Mesenteric fat pad (tissue), 1 donor: ENCODE measurements at regions not wholly inside any gene's neighbourhood (a gene's known extent, or its start where the extent isn't known, plus 50 kb on each side); places are given as distances from the start of the nearest gene placed in this dataset.

Experiments
- DNase-seq: peaks from one replicate; pipeline ENCODE4 v3.0.0-alpha.2; 2020; ENCODE audit warnings: low spot score
- donor health status: DM: yes; HTN: yes; CAD: no.

DNA sequence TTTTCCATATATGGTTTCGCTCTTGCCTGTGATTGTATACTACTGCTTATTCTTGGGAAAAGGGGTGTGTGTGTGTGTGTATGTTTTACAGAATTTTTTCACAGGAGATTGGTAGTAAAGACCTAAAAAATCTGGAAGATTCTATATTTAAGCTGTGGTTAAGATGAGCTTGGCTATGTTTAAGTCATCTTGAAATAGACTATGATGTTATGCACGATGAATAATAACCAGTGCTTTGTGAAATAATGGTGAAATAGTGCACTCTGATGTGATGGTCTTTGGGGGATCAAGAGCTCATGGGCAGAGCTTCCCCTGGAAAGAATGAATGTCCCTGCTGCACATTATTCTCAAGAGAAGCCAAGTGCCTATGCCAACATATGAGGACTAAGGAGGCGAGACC is 301.0 kb downstream of the ACTL7B start:
- DNase-seq: no peak

GRCh38 chr9:108553111-108553635 is 302.6 kb downstream of the ACTL7B start:
- DNase-seq: no peak

GRCh38 chr9:108552459-108553040 is 303.2 kb downstream of the ACTL7B start:
- no peak for DNase-seq

- no peak for DNase-seq
Measured at GRCh38 chr9:108551030-108551841, 304.6 kb downstream of the ACTL7B start.

DNA sequence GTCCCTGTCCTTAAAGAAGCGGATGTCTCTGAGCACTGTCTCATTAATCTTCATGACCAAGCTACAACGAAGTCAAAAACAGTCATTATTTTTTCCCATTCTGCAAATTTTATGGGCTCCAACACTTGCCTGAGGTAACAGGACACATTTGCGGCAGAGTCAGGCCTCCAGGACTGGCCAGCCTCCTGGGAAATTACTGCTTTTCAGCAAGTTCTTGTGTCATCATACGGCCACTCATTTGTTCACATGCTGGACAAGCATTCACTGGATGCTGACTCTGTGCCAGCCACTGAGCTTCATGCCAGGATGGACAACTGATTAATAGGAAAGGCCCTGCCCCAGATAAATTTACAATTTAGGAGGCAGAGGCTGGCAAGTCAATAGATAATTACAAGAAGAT is 305.7 kb downstream of the ACTL7B start:
- no peak for DNase-seq

- DNase-seq: no peak
Measured at GRCh38 chr9:108549184-108549583, 306.6 kb downstream of the ACTL7B start.

- no peak for DNase-seq
Measured at GRCh38 chr9:108547411-108548135, 308.2 kb downstream of the ACTL7B start.

DNA sequence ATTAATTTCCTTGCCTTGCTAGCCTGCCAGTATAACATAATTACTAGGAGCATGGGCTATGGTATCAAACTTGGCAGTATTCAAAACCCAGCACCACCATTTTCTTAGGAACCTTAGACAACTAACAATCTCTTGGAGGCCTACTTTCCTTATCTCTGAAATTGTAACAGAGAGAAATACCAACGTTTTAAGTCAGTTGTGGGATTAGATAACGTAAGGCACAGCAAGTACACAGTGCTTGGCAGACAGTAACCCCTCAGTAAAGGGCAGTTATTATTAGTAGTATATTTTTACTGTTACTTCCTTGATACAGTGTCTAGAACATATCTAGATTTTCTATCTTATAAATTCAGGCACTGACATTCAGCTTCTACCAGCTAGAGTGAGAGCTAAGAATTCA is 309.6 kb downstream of the ACTL7B start:
- DNase-seq: no peak

- no peak for DNase-seq
Measured at GRCh38 chr9:108545436-108545835, 310.4 kb downstream of the ACTL7B start.

GRCh38 chr9:108544866-108545265 is 310.9 kb downstream of the ACTL7B start:
- DNase-seq: no peak

DNA sequence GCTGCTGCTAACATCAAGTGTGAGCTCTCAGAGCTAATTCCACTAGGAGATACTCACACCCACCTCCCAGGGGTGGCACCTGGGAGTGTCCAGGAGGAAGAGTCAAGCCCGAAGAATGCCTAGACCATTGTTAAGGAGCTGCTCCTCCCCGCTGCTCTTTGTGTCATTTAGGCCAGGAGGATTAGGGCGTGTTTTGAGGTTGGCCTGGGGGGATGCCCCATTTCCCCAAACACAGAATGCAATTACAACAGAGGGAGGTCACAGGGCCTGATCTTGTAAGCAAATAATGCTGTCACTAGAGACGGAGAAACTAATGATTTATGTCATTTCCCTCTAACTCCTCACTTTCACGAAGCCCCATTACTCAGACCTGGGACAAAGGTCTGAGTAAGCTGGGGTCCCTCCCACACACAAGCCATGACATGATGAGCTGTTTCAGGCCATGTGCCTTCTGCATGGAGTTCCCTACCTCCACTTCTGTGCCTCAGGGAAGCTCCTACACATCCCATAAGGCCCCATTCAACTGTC is 312.5 kb downstream of the ACTL7B start:
- DNase-seq: no peak

DNA sequence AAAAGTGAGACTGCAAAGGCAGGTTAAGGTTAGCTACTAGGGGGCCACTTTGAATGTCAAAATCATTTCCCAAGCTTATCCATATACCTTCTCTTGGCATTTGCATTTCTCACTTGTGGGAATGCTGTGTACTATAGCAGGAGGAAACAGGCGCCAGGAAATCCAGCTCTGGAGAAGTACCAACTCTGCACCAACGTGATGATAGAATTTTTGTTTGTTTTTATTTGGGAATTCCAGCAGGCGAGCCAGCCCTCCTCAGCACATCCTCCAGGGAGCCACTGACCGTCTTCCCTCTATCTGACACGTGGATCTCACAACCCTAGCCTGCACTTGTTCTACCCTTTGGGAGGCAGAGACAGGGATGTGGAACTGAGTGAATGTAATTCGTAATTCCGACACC is 318.0 kb downstream of the ACTL7B start:
- DNase-seq: no peak

GRCh38 chr9:108536836-108537601 is 318.8 kb downstream of the ACTL7B start:
- DNase-seq: no peak

- DNase-seq: no peak
Measured at GRCh38 chr9:108535526-108535925, 320.3 kb downstream of the ACTL7B start.

- no peak for DNase-seq
Measured at GRCh38 chr9:108534741-108535140, 321.0 kb downstream of the ACTL7B start.

DNA sequence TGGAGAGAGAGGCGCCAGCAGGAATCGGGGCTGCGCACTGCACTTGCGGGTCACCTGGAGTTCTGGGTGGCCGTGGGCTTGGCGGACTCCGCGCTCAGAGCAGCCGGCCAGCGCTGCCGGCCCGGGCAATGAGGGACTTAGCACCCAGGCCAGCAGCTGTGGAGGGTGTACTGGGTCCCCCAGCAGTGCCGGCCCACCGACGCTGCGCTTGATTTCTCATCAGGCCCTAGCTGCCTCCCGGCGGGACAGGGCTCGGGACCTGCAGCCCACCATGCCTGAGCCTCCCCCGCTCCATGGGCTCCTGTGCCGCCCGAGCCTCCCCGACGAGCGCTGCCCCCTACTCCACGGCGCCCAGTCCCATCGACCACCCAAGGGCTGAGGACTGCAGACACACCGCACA is 325.6 kb downstream of the ACTL7B start:
- DNase-seq: no peak

DNA sequence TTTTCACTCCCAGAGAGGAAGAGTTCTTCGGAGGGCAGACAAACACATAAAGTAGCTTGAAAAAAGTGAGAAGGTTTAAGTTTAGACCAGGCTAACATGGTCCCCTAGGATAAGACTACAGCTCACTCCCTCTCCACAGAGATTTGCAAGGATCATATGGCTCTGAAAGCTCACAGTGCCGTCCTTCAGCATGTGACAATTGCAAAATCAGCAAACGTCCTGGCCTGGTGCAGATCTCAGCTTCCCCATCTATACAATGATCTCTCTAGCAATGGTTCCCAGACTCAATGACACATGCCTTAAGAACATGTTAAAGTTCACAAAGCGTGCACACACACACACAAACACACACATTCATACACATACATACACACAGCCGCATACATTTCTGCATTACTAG is 327.6 kb downstream of the ACTL7B start:
- no peak for DNase-seq

DNA sequence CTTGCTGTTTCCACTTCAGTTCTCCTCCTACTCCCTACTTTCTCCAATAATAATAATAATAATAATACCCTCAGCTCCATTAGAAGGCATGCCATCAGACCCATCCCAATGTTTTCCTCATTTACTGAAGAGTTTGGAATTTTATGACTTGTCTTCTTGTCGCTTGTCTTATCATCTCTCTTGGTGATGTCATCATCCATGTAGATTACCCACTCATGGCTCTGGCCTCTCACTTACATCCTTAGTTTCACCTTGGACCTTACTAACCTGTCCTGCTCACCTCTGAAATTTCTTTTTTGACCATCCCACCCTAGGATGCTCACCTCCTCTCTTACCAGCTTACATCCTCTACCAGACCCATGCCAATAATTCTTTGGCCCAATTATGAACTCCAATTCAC is 329.3 kb downstream of the ACTL7B start:
- no peak for DNase-seq

DNA sequence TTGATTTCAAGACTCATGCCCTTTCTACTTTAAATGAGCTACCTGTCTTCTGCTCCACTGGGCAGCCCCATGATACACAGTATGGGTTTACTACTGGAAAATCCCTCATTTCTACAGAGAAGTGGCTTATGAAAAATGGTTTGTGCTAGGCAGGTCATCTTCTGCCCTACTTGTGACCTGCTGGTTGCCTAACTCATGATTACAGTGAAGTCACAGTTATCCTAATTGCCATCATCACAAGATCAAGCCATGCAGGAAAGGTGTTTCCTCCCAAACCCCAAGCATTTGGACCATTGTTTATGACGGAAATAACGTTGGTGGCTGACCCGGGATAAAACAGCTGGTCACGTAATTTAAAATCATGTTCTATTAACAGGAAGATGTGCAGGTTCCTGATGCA is 330.6 kb downstream of the ACTL7B start:
- no peak for DNase-seq

- no peak for DNase-seq
Measured at GRCh38 chr9:108521063-108521590, 334.7 kb downstream of the ACTL7B start.

- no peak for DNase-seq
Measured at GRCh38 chr9:108519437-108519836, 336.3 kb downstream of the ACTL7B start.
